CD4-positive, alpha-beta T cell treated with Interleukin-15 for 4 hours (primary cell): ENCODE measurements at regions not wholly inside any gene's neighbourhood (a gene's known extent, or its start where the extent isn't known, plus 50 kb on each side); places are given as distances from the start of the nearest gene placed in this dataset.
A peak's percentile ranks its signal among the peaks of the same experiment; 100 is the strongest.
"Not testable (repeated sequence)": the region's sequence is repeated elsewhere in the genome, so short reads cannot be mapped to it uniquely, and the experiment has no call there.

Experiments used
- DNase-seq: peaks from one replicate; pipeline ENCODE4 v3.0.0-alpha.2; 2020; ENCODE audit warnings: low spot score

DNA sequence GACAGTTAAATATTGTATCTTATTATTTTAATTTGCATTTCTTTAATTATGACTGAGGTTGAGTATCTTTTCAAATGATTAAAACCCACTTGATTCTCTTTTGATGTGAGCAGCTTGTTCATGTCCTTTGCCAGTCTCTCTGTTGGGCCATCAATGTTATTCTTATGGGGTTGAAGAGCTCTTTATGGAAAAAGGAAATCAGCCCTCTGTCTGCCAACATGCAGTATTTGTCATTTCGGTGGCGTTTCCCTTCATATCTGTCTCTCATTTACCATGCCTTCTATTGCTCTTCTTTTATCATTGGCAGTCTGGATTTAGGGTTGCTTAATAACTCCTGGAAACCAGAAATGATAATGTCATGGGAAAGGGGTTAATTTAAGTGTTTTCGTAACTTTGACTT, 340.7 kb upstream of the DNAJC19 start:
- DNase-seq, result no peak

GRCh38 chr3:181329024-181329423, 339.5 kb upstream of the DNAJC19 start:
- no peak for DNase-seq

DNA sequence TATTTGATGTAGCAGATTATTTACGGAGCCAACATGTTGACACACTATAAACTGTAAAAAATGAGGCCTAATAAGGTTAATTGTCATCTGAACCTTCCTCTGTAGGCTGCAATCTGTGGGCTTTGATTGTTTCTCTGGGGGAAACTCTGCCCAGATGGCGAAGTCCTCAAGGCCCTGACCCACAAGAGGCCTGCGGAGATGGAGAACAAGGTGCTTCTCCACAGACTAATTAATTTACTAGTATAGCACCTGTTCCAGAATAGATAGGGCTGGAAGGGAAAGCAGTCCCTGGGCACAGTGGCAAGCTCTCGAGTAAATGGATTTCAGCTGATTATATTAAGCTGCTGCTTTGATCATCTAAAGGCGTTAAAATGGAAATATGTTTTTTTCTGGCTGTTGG, 338.8 kb upstream of the DNAJC19 start:
- DNase-seq, result no peak

DNA sequence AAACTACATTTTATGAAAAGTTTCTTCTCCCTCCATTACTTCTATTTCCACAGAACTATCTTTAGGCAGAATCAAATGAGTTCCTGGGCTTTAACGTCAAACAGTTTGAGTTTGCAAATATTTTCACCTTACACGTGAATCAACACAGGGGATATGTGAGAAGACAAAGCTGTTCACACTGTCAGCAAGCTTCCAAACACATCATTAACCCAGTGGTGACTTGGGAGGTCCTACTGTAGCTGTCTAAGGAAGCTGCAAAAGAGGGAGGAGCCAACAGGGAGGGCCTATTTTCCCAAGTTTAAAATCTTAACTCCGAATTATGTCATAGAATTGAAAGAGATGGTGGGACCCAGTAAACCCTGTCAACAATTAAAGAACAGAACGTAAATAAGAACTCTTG, 337.8 kb upstream of the DNAJC19 start:
- DNase-seq, result no peak

DNA sequence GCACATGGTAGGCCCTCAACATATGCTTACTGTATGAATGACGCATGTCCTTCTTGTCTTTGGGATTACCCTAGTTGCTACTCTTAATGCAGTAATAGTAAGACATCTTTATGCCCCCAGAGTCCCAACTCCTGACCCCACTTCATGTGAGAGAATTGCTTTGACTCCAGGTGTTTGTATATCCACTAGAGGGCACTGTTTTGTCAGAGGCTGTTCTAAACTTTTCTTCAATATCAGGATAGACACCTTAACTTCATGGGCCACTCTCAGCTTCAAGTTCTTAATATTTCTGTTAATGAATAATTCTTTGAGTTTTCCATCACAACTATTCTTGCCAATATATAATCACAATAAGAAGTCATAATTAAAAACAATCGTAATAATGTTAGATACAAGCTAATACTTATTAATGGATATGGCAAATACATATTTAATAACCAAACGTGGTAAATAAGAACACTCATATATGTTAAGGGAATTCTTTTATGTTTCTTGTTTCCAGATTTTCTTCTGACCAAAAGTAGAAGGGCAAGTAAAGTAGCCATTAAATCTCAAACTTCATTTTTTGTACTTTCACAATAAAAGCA, 337.2 kb upstream of the DNAJC19 start:
- peak; percentile 2 for DNase-seq

- not testable (repeated sequence) for DNase-seq
Measured at GRCh38 chr3:181324516-181324915, 335.0 kb upstream of the DNAJC19 start.

GRCh38 chr3:181318321-181318720, 328.8 kb upstream of the DNAJC19 start:
- no peak for DNase-seq

- no peak for DNase-seq
Measured at GRCh38 chr3:181317508-181317907, 328.0 kb upstream of the DNAJC19 start.

DNA sequence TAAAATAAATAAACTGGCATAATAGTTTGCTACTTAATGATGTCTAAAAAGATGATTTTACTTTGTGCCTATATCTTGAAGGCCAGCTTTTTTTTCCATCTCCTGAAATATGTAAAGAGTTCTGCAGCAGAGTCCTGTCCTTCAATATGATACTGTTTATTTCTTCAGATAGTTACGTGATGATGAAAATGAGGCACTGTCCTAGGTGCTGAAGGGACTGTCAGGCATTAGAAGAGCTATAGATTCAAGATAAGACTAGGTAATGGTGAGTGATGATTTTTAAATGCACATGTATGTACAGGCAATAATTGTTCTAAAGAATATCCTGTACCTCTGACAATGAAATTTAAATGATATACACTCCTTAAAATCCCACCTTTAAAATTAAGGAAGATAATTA, 326.9 kb upstream of the DNAJC19 start:
- DNase-seq, result no peak

DNA sequence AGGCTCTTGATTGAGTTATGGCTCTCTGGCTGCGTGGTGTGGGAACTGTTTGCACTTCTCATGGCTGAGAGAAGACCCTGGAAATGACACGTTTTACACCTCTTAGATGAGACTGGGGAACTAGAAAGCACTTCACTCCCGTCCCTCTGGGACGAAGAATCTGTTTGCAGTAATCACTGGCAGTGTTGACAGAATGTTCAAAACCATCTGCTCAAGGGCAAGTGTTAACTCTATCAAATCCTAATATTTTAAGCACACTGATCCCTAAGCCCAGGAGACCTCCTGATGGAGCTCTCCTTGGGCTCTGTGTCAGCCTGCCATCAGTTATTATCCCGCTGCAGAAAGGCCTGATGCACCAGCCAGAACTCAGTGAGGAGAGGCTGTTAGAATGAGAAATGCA, 323.8 kb upstream of the DNAJC19 start:
- no peak for DNase-seq

- no peak for DNase-seq
Measured at GRCh38 chr3:181311186-181311585, 321.6 kb upstream of the DNAJC19 start.

DNA sequence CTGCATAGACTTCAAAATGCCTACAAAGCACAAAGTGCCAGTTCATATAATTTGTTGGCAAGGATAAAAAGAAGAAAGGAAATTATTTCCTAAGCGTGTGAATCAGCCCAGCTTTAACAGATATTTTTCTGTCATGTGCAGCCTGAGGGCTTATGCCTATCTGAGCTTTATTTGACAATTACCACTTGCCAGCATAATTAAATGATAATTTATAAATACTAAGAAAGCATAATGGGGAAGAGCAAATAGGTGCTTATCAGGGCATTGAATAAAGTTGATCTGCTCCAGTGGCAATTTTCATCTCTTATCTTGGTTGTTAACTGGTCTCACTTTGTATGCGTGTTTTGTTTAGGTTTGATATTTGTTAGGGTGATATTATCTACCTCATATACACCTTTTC, 313.4 kb upstream of the DNAJC19 start:
- DNase-seq, result no peak

DNA sequence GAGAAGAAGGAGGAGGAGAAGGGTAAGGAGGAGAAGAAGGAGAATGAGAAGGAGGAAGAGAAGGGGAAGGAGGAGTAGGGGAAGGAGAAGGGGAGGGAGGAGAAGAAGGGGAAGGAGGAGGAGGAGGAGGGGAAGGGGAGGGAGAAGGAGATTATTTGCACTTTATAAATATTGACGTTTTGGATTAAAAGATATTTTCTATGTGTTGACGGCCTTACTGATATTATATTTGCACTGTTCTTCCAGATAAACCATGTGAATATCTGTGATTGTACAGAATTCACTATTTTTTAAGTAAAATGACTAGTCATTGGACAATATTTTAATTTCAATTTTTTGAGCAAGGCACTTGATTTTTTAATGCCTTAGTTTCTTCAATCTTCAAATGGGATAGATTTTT, 310.5 kb upstream of the DNAJC19 start:
- no peak for DNase-seq

DNA sequence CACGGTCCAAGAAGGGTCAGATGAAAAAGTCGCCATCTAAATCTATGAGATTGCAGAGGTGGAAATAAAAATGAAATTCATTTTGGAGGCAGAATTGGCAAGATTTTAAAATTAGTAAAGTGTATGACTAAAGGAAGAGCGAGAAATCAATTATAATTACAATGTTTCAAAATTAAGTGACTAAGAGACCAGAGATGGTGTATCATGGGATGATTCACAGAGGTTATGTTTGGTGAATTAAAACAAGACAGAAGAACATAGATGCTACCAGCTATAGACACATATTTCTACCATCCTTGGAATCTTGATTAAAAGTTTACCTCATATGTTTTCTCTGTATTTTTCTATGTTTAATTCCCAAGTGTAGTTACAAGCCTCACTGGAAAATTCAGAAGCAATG, 308.9 kb upstream of the DNAJC19 start:
- DNase-seq, result no peak

DNA sequence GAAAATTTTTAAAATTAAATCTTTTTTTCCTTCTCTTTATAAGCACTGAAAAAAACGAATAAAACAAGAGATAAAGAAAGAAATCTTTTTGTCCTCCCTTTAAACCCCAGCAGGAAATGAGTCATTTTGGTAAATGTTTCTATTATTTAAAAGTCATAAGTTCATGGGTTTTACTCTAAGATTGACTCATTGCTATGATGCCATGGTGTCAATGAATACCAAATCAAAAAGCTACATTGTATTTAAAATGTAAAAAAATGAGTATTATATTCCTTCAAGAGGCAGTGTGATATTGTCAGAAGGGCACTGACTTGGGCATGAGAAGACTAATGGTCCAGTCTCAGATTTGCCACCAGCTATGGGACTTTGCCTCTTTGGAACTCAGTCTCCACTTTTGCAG, 303.4 kb upstream of the DNAJC19 start:
- no peak for DNase-seq

DNA sequence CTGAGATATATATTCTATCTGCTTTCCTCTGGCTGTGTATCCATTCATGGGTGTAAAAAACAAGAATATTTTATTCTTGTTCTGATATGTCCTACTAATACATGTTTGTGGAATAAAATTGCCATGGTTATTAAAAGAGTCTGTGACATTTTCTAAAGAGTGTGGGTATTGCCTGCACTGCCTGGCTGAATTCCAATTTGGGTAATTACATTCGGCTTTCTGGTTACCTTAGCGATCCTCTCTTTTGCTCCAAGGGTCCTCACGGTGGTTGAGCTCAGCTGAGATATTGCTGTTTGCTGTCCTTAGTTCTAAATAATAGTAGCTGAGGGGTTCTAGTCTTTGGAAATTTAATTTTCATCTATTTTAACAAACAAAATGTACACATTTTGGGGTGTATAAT, 301.4 kb upstream of the DNAJC19 start:
- no peak for DNase-seq

DNA sequence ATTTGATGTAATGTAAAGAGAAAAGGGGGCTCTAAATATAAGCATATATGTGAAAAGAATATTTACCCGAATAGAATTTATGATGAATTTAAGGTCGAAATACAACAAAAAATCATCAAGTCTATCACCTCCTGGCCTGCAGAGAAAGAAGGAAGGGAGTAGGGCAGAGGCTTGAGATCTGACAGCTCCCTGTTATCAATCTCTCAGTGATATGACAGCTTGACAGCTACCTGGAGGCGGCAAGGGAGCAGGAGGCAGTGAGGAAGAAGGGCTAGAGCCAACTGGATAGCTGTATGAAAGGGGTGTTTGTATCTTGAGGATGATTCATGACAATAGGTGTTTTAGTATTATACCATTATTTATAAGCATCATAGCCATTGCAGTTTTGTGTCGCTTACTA, 299.8 kb upstream of the DNAJC19 start:
- no peak for DNase-seq

DNA sequence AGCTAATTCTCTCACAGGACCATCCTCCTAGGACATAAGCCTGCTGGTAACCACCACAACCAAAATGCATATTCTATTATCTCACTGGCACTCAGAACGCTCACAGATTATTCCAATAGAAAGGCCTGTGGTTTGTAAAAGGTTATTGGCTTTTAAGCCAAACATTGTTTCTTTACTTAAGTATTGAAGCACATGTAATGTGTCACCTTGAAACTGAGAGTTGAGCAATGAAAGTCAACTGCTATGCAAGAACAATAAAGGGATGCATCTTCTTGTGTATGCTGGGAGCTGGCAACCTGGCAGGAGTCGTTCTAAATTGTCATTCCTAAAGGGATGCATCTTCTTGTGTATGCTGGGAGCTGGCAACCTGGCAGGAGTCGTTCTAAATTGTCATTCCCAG, 298.6 kb upstream of the DNAJC19 start:
- DNase-seq, result no peak

- no peak for DNase-seq
Measured at GRCh38 chr3:181279239-181279565, 289.7 kb upstream of the DNAJC19 start.

DNA sequence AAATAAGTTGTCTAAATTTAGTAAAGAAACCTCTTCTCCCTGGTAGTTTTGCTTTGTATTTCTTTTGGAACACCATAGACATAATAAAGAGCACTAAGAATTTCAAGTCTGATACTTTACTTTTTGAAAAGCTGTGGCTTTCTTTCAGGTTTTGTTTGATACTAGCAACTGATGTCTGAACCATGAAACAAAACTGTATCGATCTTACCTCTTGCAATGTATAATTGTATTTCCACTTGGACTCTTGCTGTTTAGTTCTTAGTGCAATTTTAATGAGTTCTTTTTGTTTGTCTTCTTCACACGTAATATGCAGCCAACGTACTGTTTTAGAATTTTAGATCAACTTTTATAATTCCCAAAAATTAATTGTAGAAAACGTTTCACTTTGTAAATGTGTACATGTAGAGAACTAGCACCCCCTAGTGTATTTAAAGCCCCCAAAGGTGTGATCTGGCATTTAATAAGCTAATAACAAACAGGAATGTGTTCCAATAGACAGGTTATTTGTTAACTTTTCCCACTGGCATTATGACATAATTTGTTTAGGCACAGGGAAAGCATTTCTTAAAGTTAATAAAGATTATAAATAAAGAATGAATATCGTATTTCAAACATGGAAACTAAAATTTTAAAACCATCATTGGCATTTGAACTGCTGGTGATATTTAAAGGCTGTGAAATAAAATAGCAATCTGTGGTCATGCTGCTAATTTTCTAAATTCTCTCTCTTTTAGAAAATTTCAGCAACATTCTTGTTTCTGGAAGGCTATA, 289.1 kb upstream of the DNAJC19 start:
- DNase-seq, result no peak

- no peak for DNase-seq
Measured at GRCh38 chr3:181276358-181276896, 286.9 kb upstream of the DNAJC19 start.

- DNase-seq, result no peak
Measured at GRCh38 chr3:181274025-181274424, 284.5 kb upstream of the DNAJC19 start.

DNA sequence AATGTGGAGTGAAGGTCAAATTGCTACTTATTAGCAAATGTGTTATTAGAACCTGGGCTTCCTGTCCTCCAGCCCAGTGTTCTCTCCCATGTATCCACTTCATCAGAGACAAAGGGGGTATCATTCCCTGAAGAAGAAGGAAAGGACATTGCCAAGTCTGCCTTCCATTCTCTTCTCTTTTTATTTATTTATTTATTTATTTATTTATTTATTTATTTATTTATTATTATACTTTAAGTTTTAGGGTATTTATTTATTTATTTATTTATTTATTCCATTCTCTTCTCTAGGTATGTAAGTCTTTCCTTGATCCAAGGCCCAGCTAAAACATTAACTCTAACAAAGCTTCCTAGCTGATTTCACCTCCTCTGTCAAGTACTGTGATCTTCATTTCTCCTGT, 277.8 kb upstream of the DNAJC19 start:
- DNase-seq, result no peak

GRCh38 chr3:181265750-181266333, 276.3 kb upstream of the DNAJC19 start:
- DNase-seq, result no peak
